ENCODE measurements at regions not wholly inside any gene's neighbourhood (a gene's known extent, or its start where the extent isn't known, plus 50 kb on each side); places are given as distances from the start of the nearest gene placed in this dataset.

GRCh38 chr22:47695176-47695575, 932.7 kb downstream of the TBC1D22A start:
- TF ChIP-seq CTCF (IDR thresholded peaks at IDR 0.05) (no peak), POLR2A (IDR thresholded peaks at IDR 0.05) (no peak), POLR2AphosphoS5 (IDR thresholded peaks at IDR 0.05) (no peak)
